Peyer's patch (tissue), 4 donors: ENCODE measurements at regions not wholly inside any gene's neighbourhood (a gene's known extent, or its start where the extent isn't known, plus 50 kb on each side); places are given as distances from the start of the nearest gene placed in this dataset.

Experiments used
- POLR2A ChIP-seq, 2 donors: fragments of 450-650 bp; IDR thresholded peaks; one replicate each; pipeline ENCODE4 v1.5.1; 2017; ENCODE audit warnings: antibody characterized with exemption in 2 of 2, mild to moderate bottlenecking in 2 of 2, moderate library complexity in 2 of 2
- TF ChIP-seq, protein P1 (sequence below), 6 experiments: fragments of 450-650 bp in 4 of 6; fragments of 200-600 bp in 2 of 6; sonication (generic) in 1 of 6; IDR thresholded peaks; one replicate each; pipeline ENCODE4 v1.5.1; 2017 to 2019; ENCODE audit warnings: antibody characterized with exemption in 6 of 6, mild to moderate bottlenecking in 3 of 6, moderate library complexity in 1 of 6

DNA sequence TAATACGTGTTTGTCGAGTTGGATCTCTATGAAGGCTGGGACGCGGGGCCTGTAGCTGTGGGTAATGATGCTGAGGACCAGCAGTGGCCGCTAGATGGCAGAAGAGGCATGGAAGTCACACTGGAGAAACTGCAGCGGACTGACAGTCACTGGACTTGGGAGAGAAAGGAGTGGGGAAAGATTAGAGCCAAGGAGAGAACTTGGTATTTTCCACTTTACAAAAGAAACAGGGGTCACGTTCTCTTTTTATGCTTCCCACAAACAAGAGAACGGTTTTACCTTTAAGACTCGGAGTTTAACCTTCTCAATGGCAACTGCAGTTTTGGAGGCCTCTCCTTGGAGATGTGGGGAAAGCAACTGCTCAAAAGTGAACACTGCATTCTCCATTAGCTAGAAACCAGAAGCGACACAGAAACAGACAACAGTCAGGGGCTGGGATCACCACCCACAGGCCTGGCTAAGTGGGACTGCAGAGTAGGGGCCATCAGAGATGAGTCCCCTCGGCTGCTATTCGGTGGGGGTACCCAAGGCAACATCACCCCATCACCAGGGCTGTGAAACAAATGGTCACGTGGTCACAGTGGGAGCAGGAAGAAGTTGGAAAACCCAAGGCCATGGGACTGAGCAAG is 51.1 kb upstream of the EDEM3 start:
- TF ChIP-seq, protein P1, sequence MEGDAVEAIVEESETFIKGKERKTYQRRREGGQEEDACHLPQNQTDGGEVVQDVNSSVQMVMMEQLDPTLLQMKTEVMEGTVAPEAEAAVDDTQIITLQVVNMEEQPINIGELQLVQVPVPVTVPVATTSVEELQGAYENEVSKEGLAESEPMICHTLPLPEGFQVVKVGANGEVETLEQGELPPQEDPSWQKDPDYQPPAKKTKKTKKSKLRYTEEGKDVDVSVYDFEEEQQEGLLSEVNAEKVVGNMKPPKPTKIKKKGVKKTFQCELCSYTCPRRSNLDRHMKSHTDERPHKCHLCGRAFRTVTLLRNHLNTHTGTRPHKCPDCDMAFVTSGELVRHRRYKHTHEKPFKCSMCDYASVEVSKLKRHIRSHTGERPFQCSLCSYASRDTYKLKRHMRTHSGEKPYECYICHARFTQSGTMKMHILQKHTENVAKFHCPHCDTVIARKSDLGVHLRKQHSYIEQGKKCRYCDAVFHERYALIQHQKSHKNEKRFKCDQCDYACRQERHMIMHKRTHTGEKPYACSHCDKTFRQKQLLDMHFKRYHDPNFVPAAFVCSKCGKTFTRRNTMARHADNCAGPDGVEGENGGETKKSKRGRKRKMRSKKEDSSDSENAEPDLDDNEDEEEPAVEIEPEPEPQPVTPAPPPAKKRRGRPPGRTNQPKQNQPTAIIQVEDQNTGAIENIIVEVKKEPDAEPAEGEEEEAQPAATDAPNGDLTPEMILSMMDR (IDR thresholded peaks at IDR 0.05) = peak; percentile 50 to 96 (median 90)
- no peak for TF ChIP-seq POLR2A (IDR thresholded peaks at IDR 0.05)
